ENCODE measurements at regions not wholly inside any gene's neighbourhood (a gene's known extent, or its start where the extent isn't known, plus 50 kb on each side); places are given as distances from the start of the nearest gene placed in this dataset.

- DNase-seq (ENCODE audit: low read depth in 2 of 2) = no peak
Observed at GRCh38 chrX:147699061-147699460, 212.7 kb upstream of the FMR1 start.

- DNase-seq (ENCODE audit: low read depth in 2 of 2) = no peak
Observed at GRCh38 chrX:147710301-147710700, 201.4 kb upstream of the FMR1 start.

GRCh38 chrX:147733369-147733768 is 178.3 kb upstream of the FMR1 start:
- DNase-seq (ENCODE audit: low read depth in 2 of 2) = no peak

GRCh38 chrX:147735364-147735763 is 176.4 kb upstream of the FMR1 start:
- no peak for DNase-seq (ENCODE audit: low read depth in 2 of 2)

GRCh38 chrX:147736045-147736444 is 175.7 kb upstream of the FMR1 start:
- no peak for DNase-seq (ENCODE audit: low read depth in 2 of 2)

- no peak for DNase-seq (ENCODE audit: low read depth in 2 of 2)
Observed at GRCh38 chrX:147737690-147738089, 174.0 kb upstream of the FMR1 start.

GRCh38 chrX:147738265-147738664 is 173.5 kb upstream of the FMR1 start:
- no peak for DNase-seq (ENCODE audit: low read depth in 2 of 2)

GRCh38 chrX:147739196-147739595 is 172.5 kb upstream of the FMR1 start:
- DNase-seq (ENCODE audit: low read depth in 2 of 2) = no peak

GRCh38 chrX:147741776-147742175 is 169.9 kb upstream of the FMR1 start:
- DNase-seq (ENCODE audit: low read depth in 2 of 2) = no peak

- DNase-seq (ENCODE audit: low read depth in 2 of 2) = no peak
Observed at GRCh38 chrX:147749308-147749707, 162.4 kb upstream of the FMR1 start.

GRCh38 chrX:147757750-147758149 is 154.0 kb upstream of the FMR1 start:
- no peak for DNase-seq (ENCODE audit: low read depth in 2 of 2)

- no peak for DNase-seq (ENCODE audit: low read depth in 2 of 2)
Observed at GRCh38 chrX:147763131-147763530, 148.6 kb upstream of the FMR1 start.

- DNase-seq (ENCODE audit: low read depth in 2 of 2) = no peak
Observed at GRCh38 chrX:147764868-147765267, 146.9 kb upstream of the FMR1 start.

GRCh38 chrX:147770858-147771257 is 140.9 kb upstream of the FMR1 start:
- DNase-seq (ENCODE audit: low read depth in 2 of 2) = no peak

- DNase-seq (ENCODE audit: low read depth in 2 of 2) = no peak
Observed at GRCh38 chrX:147776988-147777387, 134.7 kb upstream of the FMR1 start.

- no peak for DNase-seq (ENCODE audit: low read depth in 2 of 2)
Observed at GRCh38 chrX:147779173-147779572, 132.5 kb upstream of the FMR1 start.

GRCh38 chrX:147781844-147782243 is 129.9 kb upstream of the FMR1 start:
- no peak for DNase-seq (ENCODE audit: low read depth in 2 of 2)

GRCh38 chrX:147788641-147789350 is 122.9 kb upstream of the FMR1 start:
- no peak for DNase-seq (ENCODE audit: low read depth in 2 of 2)

- DNase-seq (ENCODE audit: low read depth in 2 of 2) = no peak
Observed at GRCh38 chrX:147800663-147801062, 111.1 kb upstream of the FMR1 start.

- DNase-seq (ENCODE audit: low read depth in 2 of 2) = no peak
Observed at GRCh38 chrX:147803948-147804347, 107.8 kb upstream of the FMR1 start.

GRCh38 chrX:147811803-147812202 is 99.9 kb upstream of the FMR1 start:
- no peak for DNase-seq (ENCODE audit: low read depth in 2 of 2)

- DNase-seq (ENCODE audit: low read depth in 2 of 2) = no peak
Observed at GRCh38 chrX:147827070-147827469, 84.6 kb upstream of the FMR1 start.

- DNase-seq (ENCODE audit: low read depth in 2 of 2) = no peak
Observed at GRCh38 chrX:147828719-147829118, 83.0 kb upstream of the FMR1 start.

- no peak for DNase-seq (ENCODE audit: low read depth in 2 of 2)
Observed at GRCh38 chrX:147832707-147833348, 78.9 kb upstream of the FMR1 start.
